Stimulated activated CD8-positive, alpha-beta memory T cell treated with anti-CD3 and anti-CD28 coated beads, Interleukin-4, amount 100 ng/mL, for 4 hours (primary cell): ENCODE measurements at regions not wholly inside any gene's neighbourhood (a gene's known extent, or its start where the extent isn't known, plus 50 kb on each side); places are given as distances from the start of the nearest gene placed in this dataset.

Experiments used
- DNase-seq, 2 donors: peaks; one replicate each; pipeline ENCODE4 v3.0.0-alpha.2; 2020; ENCODE audit warnings: low read depth in 2 of 2, low spot score in 1 of 2

- no peak for DNase-seq
Observed at GRCh38 chr1:97999320-97999719, 78.5 kb upstream of the DPYD start.

DNA sequence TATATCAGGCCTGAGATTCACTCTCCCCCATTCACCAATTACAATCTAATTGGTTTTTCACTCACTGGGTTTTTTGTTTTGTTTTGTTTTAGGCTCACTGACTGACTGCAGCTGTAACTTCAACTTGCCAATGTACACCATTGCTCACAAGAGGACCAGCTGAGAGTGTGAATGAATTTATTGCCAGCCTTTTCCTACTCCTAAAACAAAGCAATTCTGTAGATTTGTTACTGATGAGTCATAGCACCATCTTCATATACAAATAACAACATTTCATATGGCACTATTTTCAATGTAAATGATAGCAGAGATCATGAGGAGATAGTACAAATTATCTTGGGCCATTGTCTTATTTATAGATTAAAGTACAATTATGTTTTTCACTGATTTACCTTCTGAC is 76.0 kb upstream of the DPYD start:
- DNase-seq, result no peak

- no peak for DNase-seq
Observed at GRCh38 chr1:97989094-97989680, 68.4 kb upstream of the DPYD start.

DNA sequence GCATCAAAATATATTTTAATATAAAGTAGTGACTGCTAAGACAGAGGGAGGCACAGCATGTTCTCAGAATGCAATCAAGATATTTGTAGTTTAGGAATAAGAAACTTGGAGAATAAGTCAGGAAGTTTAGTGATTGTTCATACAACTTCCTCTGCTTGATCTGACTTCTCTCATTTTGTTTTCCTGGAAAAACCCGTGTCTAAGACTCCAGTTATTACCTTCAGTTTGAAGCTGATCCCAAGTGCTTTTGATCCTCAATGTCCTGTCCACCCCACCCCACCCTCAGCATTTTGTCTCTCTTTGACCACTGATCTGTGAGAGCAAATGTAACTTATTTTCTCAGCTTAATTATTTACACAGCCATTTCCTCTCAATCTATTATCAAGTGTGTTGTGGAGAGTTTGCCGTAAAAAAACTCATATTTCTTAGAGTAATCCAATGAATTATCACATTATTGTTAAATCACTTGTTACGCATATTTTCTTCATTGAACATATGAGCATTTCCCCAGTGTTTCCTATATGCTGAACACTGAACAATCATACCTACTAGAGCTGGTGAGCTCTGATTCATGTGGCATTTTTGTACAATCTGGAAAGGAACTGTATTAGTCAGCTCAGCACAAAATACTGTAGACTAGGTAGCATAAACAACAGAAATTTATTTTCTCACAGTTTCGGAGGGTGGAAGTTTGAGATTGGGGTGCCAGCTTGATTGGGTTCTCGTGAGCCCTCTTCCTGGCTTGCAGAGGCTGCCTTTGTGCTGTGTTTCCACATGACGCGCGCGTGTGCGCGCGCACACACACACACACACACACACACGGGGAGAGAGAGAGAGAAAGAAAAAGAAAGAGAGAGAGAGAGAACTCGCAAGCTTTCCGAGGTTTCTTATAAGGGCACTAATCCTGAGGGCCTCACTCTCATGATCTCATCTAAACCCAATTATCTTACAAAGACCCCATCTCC is 65.5 kb upstream of the DPYD start:
- no peak for DNase-seq

DNA sequence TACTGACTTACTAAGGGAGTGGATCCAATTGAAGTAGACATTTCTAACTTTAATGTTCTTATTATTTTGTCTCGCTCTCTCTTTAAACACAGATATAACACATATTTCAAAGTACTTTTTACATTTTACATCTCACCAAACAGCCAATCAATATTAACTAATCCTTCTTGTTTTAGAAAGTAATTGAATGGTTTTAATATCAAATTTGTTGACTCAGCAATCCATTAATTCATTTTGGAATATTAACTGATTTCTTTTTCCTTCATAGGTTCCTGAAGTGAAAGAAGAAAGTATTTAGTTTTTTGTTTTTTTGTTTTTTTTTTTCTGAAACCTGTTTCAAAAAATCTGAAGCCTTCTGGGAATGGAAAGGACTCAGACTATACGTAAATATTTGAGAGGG is 62.3 kb upstream of the DPYD start:
- no peak for DNase-seq

- DNase-seq, result no peak
Observed at GRCh38 chr1:97980530-97980929, 59.7 kb upstream of the DPYD start.

- no peak for DNase-seq
Observed at GRCh38 chr1:97976801-97977200, 56.0 kb upstream of the DPYD start.
